ENCODE measurements at regions not wholly inside any gene's neighbourhood (a gene's known extent, or its start where the extent isn't known, plus 50 kb on each side); places are given as distances from the start of the nearest gene placed in this dataset.

- Histone ChIP-seq H3K9me3 (ENCODE audit: insufficient read depth, low read length) (peaks cover 5% of the 10 kb centered on the region; the same call in 1 of the 2 replicates), H3K9ac (ENCODE audit: low read length) (no peak overlapping the region), H3K4me1 (ENCODE audit: low read length) (no peaks in the 10 kb centered on the region), H3K27me3 (ENCODE audit: low read depth, low read length) (no peaks in the 10 kb centered on the region), H4K20me1 (ENCODE audit: insufficient read depth, low read length) (no peaks in the 10 kb centered on the region), H3K36me3 (replicated peaks; ENCODE audit: low read depth, low read length) (no peaks in the 10 kb centered on the region), H3K4me3 (ENCODE audit: low read length) (no peak overlapping the region), H2AFZ (ENCODE audit: low read depth, low read length) (no peak overlapping the region), H3K4me2 (ENCODE audit: low read length) (no peak overlapping the region), H3K79me2 (ENCODE audit: low read length) (no peaks in the 10 kb centered on the region), H3K27ac (ENCODE audit: low read length) (no peak overlapping the region)
- TF ChIP-seq EZH2phosphoT487 (IDR thresholded peaks at IDR 0.05; ENCODE audit: low read depth) (no peak), CTCF (IDR thresholded peaks at IDR 0.05; ENCODE audit: low read depth, low read length) (no peak)
Measured at GRCh38 chr4:158025131-158025530, 147.7 kb downstream of the GASK1B start.

- H3K4me2 ChIP-seq (ENCODE audit: low read length): no peak overlapping the region
- H3K79me2 ChIP-seq (ENCODE audit: low read length): no peaks in the 10 kb centered on the region
- H3K9me3 ChIP-seq (ENCODE audit: insufficient read depth, low read length): no peaks in the 10 kb centered on the region
- H2AFZ ChIP-seq (ENCODE audit: low read depth, low read length): no peak overlapping the region
- no peak overlapping the region for H3K27ac ChIP-seq (ENCODE audit: low read length)
- H4K20me1 ChIP-seq (ENCODE audit: insufficient read depth, low read length): no peaks in the 10 kb centered on the region
- H3K36me3 ChIP-seq (replicated peaks; ENCODE audit: low read depth, low read length): no peaks in the 10 kb centered on the region
- no peaks in the 10 kb centered on the region for H3K27me3 ChIP-seq (ENCODE audit: low read depth, low read length)
- peaks cover 15% of the 10 kb centered on the region for H3K4me1 ChIP-seq (ENCODE audit: low read length)
- H3K4me3 ChIP-seq (ENCODE audit: low read length): no peak overlapping the region
- H3K9ac ChIP-seq (ENCODE audit: low read length): no peak overlapping the region
- no peak for TF ChIP-seq CTCF (IDR thresholded peaks at IDR 0.05; ENCODE audit: low read depth, low read length)
- TF ChIP-seq EZH2phosphoT487 (IDR thresholded peaks at IDR 0.05; ENCODE audit: low read depth): no peak
Measured at GRCh38 chr4:158020734-158021346, 152.0 kb downstream of the GASK1B start.

- Histone ChIP-seq H3K36me3 (replicated peaks; ENCODE audit: low read depth, low read length) (no peaks in the 10 kb centered on the region), H3K4me3 (ENCODE audit: low read length) (no peak overlapping the region), H3K9ac (ENCODE audit: low read length) (no peak overlapping the region), H3K79me2 (ENCODE audit: low read length) (no peaks in the 10 kb centered on the region), H3K27ac (ENCODE audit: low read length) (no peak overlapping the region), H2AFZ (ENCODE audit: low read depth, low read length) (no peak overlapping the region), H3K4me2 (ENCODE audit: low read length) (no peak overlapping the region), H3K4me1 (ENCODE audit: low read length) (peaks cover 17% of the 10 kb centered on the region), H3K27me3 (ENCODE audit: low read depth, low read length) (no peaks in the 10 kb centered on the region), H3K9me3 (ENCODE audit: insufficient read depth, low read length) (no peaks in the 10 kb centered on the region), H4K20me1 (ENCODE audit: insufficient read depth, low read length) (no peaks in the 10 kb centered on the region)
- TF ChIP-seq EZH2phosphoT487 (IDR thresholded peaks at IDR 0.05; ENCODE audit: low read depth): no peak
- no peak for TF ChIP-seq CTCF (IDR thresholded peaks at IDR 0.05; ENCODE audit: low read depth, low read length)
Measured at GRCh38 chr4:158020176-158020575, 152.6 kb downstream of the GASK1B start.

- H3K9me3 ChIP-seq (ENCODE audit: insufficient read depth, low read length): no peaks in the 10 kb centered on the region
Measured at GRCh38 chr4:158018831-158019230, 154.0 kb downstream of the GASK1B start.

More at GRCh38 chr4:158018831-158019230, 154.0 kb downstream of the GASK1B start:
- no peak overlapping the region for H2AFZ ChIP-seq (ENCODE audit: low read depth, low read length)
- peak overlapping the region; percentile 39 for H3K4me2 ChIP-seq (ENCODE audit: low read length)
- H3K36me3 ChIP-seq (replicated peaks; ENCODE audit: low read depth, low read length): no peaks in the 10 kb centered on the region
- H4K20me1 ChIP-seq (ENCODE audit: insufficient read depth, low read length): no peaks in the 10 kb centered on the region
- H3K4me3 ChIP-seq (ENCODE audit: low read length): no peak overlapping the region
- no peak overlapping the region for H3K9ac ChIP-seq (ENCODE audit: low read length)
- no peaks in the 10 kb centered on the region for H3K27me3 ChIP-seq (ENCODE audit: low read depth, low read length)
- peaks cover 20% of the 10 kb centered on the region for H3K4me1 ChIP-seq (ENCODE audit: low read length)
- H3K79me2 ChIP-seq (ENCODE audit: low read length): no peaks in the 10 kb centered on the region
- H3K27ac ChIP-seq (ENCODE audit: low read length): no peak overlapping the region
- TF ChIP-seq EZH2phosphoT487 (IDR thresholded peaks at IDR 0.05; ENCODE audit: low read depth) (no peak), CTCF (IDR thresholded peaks at IDR 0.05; ENCODE audit: low read depth, low read length) (no peak)
